HepG2 (cell line): ENCODE measurements at regions not wholly inside any gene's neighbourhood (a gene's known extent, or its start where the extent isn't known, plus 50 kb on each side); places are given as distances from the start of the nearest gene placed in this dataset.

Source experiments
- ATAC-seq: fragments of 200-7000 bp; cut with Tn5 transposase; 3 replicates; pipeline ENCODE4 v1.9.1; 2020; ENCODE audit warnings: mild to moderate bottlenecking, moderate library complexity
- BruUV-seq: library from RNA; stranded (reverse); fragments of 400-500 nt; replicated peaks from 2 replicates; lab custom pipeline; 2021; lab: Mats Ljungman, UMichigan
- CTCF ChIA-PET: fragments of 300-600 bp; formaldehyde crosslinking; extraction: SDS; loops from one replicate; lab custom pipeline; 2021; ENCODE audit warnings: low total read pairs, inconsistent platforms, low intra/inter-chr PET ratio; lab: Yijun Ruan, JAX
- POLR2A ChIA-PET: fragments of 350-600 bp; sonication (Branson Sonifier 250); formaldehyde crosslinking; loops from one replicate; lab custom pipeline; 2020; ENCODE audit warnings: antibody characterized with exemption, inconsistent platforms; lab: Yijun Ruan, JAX
- DNase-seq: peaks from one replicate; pipeline ENCODE4 v3.0.0-alpha.2; 2015; ENCODE audit warnings: low spot score
- FAIRE-seq: peaks from 3 replicates; lab custom pipeline; 2011; peaks lifted over from hg19 to GRCh38; lab: Jason Lieb, UNC
- H2AFZ ChIP-seq: one replicate; pipeline ENCODE4 v1.6.1; 2011; ENCODE audit warnings: low read length, inconsistent platforms
- H3K27ac ChIP-seq: fragments of 300-600 bp; 3 replicates; pipeline ENCODE4 v1.8.0; 2011; ENCODE audit warnings: mixed run types, mild to moderate bottlenecking, mixed read lengths, low read length, inconsistent platforms; ENCODE audit not compliant: insufficient read depth; ENCODE audit errors: extremely low read length
- H3K27me3 ChIP-seq, 2 experiments: fragments of 200-600 bp in 1 of 2; 2 replicates in 1 of 2; 3 replicates in 1 of 2; pipeline versions ENCODE4 v1.6.0 to v1.8.0; 2011; ENCODE audit warnings: low read length in 2 of 2, mild to moderate bottlenecking in 2 of 2, moderate library complexity in 2 of 2, inconsistent platforms in 1 of 2; ENCODE audit not compliant: insufficient read depth in 2 of 2, control insufficient read depth in 1 of 2
- H3K36me3 ChIP-seq, 2 experiments: fragments of 200-600 bp in 1 of 2; replicated peaks in 1 of 2; 2 replicates in 1 of 2; 3 replicates in 1 of 2; pipeline versions ENCODE4 v1.5.1 to v1.8.0; 2011; ENCODE audit warnings: low read length in 2 of 2, inconsistent platforms in 1 of 2; ENCODE audit not compliant: insufficient read depth in 2 of 2, control insufficient read depth in 1 of 2
- H3K4me1 ChIP-seq: 2 replicates; pipeline ENCODE4 v1.5.1; 2012; ENCODE audit warnings: low read length, inconsistent platforms; ENCODE audit not compliant: insufficient read depth
- H3K4me2 ChIP-seq: 2 replicates; pipeline ENCODE4 v1.6.0; 2011; ENCODE audit warnings: low read depth, low read length, inconsistent platforms
- H3K4me3 ChIP-seq, 3 experiments: fragments of 200-600 bp in 1 of 3; sonication (generic), shearing (Covaris generic) in 1 of 3; replicated peaks in 1 of 3; 2 replicates each; pipeline ENCODE4 v1.5.1; 2011 to 2016; ENCODE audit warnings: low read length in 3 of 3, inconsistent platforms in 2 of 3, low read depth in 2 of 3, mild to moderate bottlenecking in 2 of 3, control low read depth in 1 of 3, mixed read lengths in 1 of 3; ENCODE audit not compliant: insufficient read depth in 1 of 3
- H3K79me2 ChIP-seq: one replicate; pipeline ENCODE4 v1.6.1; 2011; ENCODE audit warnings: low read length, inconsistent platforms; ENCODE audit not compliant: insufficient read depth
- H3K9ac ChIP-seq: 2 replicates; pipeline ENCODE4 v1.6.0; 2011; ENCODE audit warnings: mild to moderate bottlenecking, low read depth, low read length, inconsistent platforms; ENCODE audit not compliant: insufficient read depth
- H3K9me3 ChIP-seq: 2 replicates; pipeline ENCODE4 v1.5.1; 2012; ENCODE audit warnings: mild to moderate bottlenecking, low read length
- H4K20me1 ChIP-seq: 2 replicates; pipeline ENCODE4 v1.6.0; 2011; ENCODE audit warnings: inconsistent platforms, mild to moderate bottlenecking, low read length, moderate library complexity; ENCODE audit not compliant: insufficient read depth
- CENPT ChIP-seq: sonication (generic); formaldehyde crosslinking; IDR thresholded peaks from 2 replicates; pipeline ENCODE4 v1.8.0; 2022; ENCODE audit warnings: low read depth, mild to moderate bottlenecking, moderate library complexity, missing genetic modification reagents
- FOSL2 ChIP-seq: sonication (generic); formaldehyde crosslinking; IDR thresholded peaks from 2 replicates; pipeline ENCODE4 v1.4.0; 2020; ENCODE audit warnings: missing genetic modification reagents
- NFKB2 ChIP-seq: sonication (generic); formaldehyde crosslinking; IDR thresholded peaks from 2 replicates; pipeline ENCODE4 v1.4.0; 2020; ENCODE audit warnings: missing genetic modification reagents, borderline replicate concordance
- POLR2AphosphoS5 ChIP-seq: IDR thresholded peaks from 2 replicates; pipeline ENCODE4 v1.6.1; 2012; ENCODE audit warnings: low read depth, low read length
- PRPF4 ChIP-seq: fragments of 200-400 bp; formaldehyde crosslinking; IDR thresholded peaks from 2 replicates; pipeline ENCODE4 v1.6.1; 2016; ENCODE audit warnings: low read length, low read depth; ENCODE audit not compliant: poor library complexity, severe bottlenecking
- RFX5 ChIP-seq: IDR thresholded peaks from 2 replicates; pipeline ENCODE4 v1.6.1; 2011; ENCODE audit warnings: low read depth, low read length, improper control_type of control experiment
- SMC3 ChIP-seq: IDR thresholded peaks from 2 replicates; pipeline ENCODE4 v1.6.1; 2011; ENCODE audit warnings: low read length, improper control_type of control experiment
- TBX3 ChIP-seq: fragments of 450-650 bp; IDR thresholded peaks from 2 replicates; pipeline ENCODE4 v1.6.1; 2017; ENCODE audit warnings: antibody characterized with exemption, mild to moderate bottlenecking, inconsistent platforms, borderline replicate concordance
- XRCC5 ChIP-seq: fragments of 200-400 bp; formaldehyde crosslinking; optimal IDR thresholded peaks from 2 replicates; pipeline ENCODE3; 2017; ENCODE audit warnings: mild to moderate bottlenecking, low read length
- ZNF383 ChIP-seq: sonication (generic); formaldehyde crosslinking; IDR thresholded peaks from 2 replicates; pipeline ENCODE4 v1.4.0; 2020; ENCODE audit warnings: missing genetic modification reagents, mild to moderate bottlenecking, borderline replicate concordance
- ZNF484 ChIP-seq: sonication (generic); formaldehyde crosslinking; IDR thresholded peaks from 2 replicates; pipeline ENCODE4 v1.5.1; 2020; ENCODE audit warnings: mild to moderate bottlenecking, low read depth, missing genetic modification reagents, borderline replicate concordance
- ZNF572 ChIP-seq: sonication (generic); formaldehyde crosslinking; IDR thresholded peaks from 2 replicates; pipeline ENCODE4 v1.5.1; 2020; ENCODE audit warnings: mild to moderate bottlenecking, missing genetic modification reagents
- WGBS: methylation state at CpG from one replicate; pipeline ENCODE4 v1.1.6; 2017; ENCODE audit warnings: low lambda C conversion rate; 5-methylcytosine and 5-hydroxymethylcytosine counted together
- in situ Hi-C: cut with HindIII; loops from 2 replicates; pipeline ENCODE4 v1.10.0; 2017; ENCODE audit warnings: low pct_unique_long_range_greater_than_20kb; ENCODE audit not compliant: extremely low pct_ligation_motif_present
- intact Hi-C: fragments of 100-400 bp; cut with micrococcal nuclease; formaldehyde crosslinking; loops from one replicate; pipeline ENCODE4 v1.10.0; 2022; ENCODE audit not compliant: unreplicated experiment
- TF ChIP-seq, protein P1 (sequence below): sonication (generic); formaldehyde crosslinking; IDR thresholded peaks from 2 replicates; pipeline ENCODE4 v1.4.0; 2020; ENCODE audit warnings: missing genetic modification reagents
- TF ChIP-seq, protein P2 (sequence below): sonication (generic); formaldehyde crosslinking; IDR thresholded peaks from 2 replicates; pipeline ENCODE4 v1.8.0; 2023; ENCODE audit warnings: mild to moderate bottlenecking, missing genetic modification reagents

DNA sequence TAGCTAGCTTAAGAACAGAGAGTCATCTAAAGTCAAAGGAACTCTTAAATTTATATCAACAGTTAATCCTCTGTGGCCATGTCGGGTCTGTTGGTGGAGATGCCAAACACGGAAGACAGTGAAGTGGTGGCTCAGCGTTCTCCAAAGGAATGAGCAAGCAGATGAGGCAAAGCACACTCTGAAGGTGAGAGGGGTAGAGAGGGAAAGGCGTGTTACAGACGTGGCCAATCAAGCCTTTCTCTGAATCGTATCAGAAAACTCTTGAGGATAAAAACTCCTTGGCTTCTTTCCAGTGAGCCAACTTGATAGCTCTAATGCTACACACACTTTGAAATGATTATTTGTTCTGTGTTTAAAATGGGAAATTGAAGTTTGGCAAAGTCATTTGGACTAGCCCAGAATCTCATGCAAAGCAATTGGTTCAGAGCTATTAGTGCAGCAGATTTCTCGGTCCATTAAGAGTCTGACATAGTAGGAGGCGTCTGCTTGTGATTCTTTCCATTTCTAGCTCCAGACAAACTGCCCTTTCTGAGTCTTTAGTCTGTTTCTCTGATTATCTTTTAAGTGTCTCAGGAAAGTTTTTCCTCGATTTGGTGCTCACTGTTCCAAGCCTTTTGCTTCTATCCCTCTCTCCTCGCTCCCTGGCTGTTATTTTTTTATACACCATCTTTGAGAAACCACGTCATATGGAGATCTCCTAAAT is 57.5 kb upstream of the CPO start:
- no TSS peak for BruUV-seq
- FAIRE-seq = no peak
- POLR2A ChIA-PET = no interaction called here

More for the DNA sequence above, 57.5 kb upstream of the CPO start:
- Histone ChIP-seq H3K4me3 (no peak overlapping the region), H4K20me1 (no peaks in the 10 kb centered on the region), H3K27ac (no peak overlapping the region), H3K27me3 (peaks cover 0 to 9% of the 10 kb centered on the region in 2 experiments; a peak in 3 of 5 replicates), H3K79me2 (no peaks in the 10 kb centered on the region), H3K9me3 (no peaks in the 10 kb centered on the region), H3K36me3 (no peaks in the 10 kb centered on the region), H3K4me2 (no peak overlapping the region), H3K4me1 (no peaks in the 10 kb centered on the region), H2AFZ (no peak overlapping the region), H3K9ac (no peak overlapping the region)
- no peak for ATAC-seq
- CTCF ChIA-PET = no interaction called here
- WGBS = 14% methylated on average over 11 of the region's 11 CpGs
- DNase-seq = no peak
- in situ Hi-C loops (no loop called here), intact Hi-C loops (no loop called here)
- no peak for TF ChIP-seq PRPF4
- TF ChIP-seq NFKB2 (CRISPR knock-in tag) = no peak
- TF ChIP-seq ZNF484 (CRISPR knock-in tag) = no peak
- no peak for TF ChIP-seq TBX3
- TF ChIP-seq, protein P1, sequence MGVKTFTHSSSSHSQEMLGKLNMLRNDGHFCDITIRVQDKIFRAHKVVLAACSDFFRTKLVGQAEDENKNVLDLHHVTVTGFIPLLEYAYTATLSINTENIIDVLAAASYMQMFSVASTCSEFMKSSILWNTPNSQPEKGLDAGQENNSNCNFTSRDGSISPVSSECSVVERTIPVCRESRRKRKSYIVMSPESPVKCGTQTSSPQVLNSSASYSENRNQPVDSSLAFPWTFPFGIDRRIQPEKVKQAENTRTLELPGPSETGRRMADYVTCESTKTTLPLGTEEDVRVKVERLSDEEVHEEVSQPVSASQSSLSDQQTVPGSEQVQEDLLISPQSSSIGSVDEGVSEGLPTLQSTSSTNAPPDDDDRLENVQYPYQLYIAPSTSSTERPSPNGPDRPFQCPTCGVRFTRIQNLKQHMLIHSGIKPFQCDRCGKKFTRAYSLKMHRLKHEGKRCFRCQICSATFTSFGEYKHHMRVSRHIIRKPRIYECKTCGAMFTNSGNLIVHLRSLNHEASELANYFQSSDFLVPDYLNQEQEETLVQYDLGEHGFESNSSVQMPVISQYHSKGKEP (CRISPR knock-in tag) = no peak
- TF ChIP-seq SMC3 = no peak
- no peak for TF ChIP-seq ZNF572 (CRISPR knock-in tag)
- no peak for TF ChIP-seq XRCC5
- no peak for TF ChIP-seq ZNF383
- TF ChIP-seq CENPT = no peak
- no peak for TF ChIP-seq RFX5
- TF ChIP-seq, protein P2, sequence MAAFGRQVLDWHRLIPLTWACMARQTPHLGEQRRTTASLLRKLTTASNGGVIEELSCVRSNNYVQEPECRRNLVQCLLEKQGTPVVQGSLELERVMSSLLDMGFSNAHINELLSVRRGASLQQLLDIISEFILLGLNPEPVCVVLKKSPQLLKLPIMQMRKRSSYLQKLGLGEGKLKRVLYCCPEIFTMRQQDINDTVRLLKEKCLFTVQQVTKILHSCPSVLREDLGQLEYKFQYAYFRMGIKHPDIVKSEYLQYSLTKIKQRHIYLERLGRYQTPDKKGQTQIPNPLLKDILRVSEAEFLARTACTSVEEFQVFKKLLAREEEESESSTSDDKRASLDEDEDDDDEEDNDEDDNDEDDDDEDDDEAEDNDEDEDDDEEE = no peak
- no peak for TF ChIP-seq FOSL2 (CRISPR knock-in tag)
- no peak for TF ChIP-seq POLR2AphosphoS5
